MM.1S (cell line): ENCODE measurements at regions not wholly inside any gene's neighbourhood (a gene's known extent, or its start where the extent isn't known, plus 50 kb on each side); places are given as distances from the start of the nearest gene placed in this dataset.
"Not testable (repeated sequence)": the region's sequence is repeated elsewhere in the genome, so short reads cannot be mapped to it uniquely, and the experiment has no call there.

Experiments used
- DNase-seq: peaks from one replicate; pipeline ENCODE4 v3.0.0-alpha.2; 2015
- H2AFZ ChIP-seq: fragments of 300-600 bp; sonication (generic); 2 replicates; pipeline ENCODE4 v1.6.0; 2016; ENCODE audit warnings: antibody characterized with exemption, low read length
- H3F3A ChIP-seq: fragments of 300-600 bp; sonication (generic); 2 replicates; pipeline ENCODE4 v1.6.1; 2016; ENCODE audit warnings: mild to moderate bottlenecking, antibody characterized with exemption, low read length, moderate library complexity, mixed read lengths; ENCODE audit not compliant: insufficient read depth
- H3K27ac ChIP-seq: fragments of 300-600 bp; sonication (generic); 2 replicates; pipeline ENCODE4 v1.5.1; 2016; ENCODE audit warnings: mild to moderate bottlenecking, low read length
- H3K27me3 ChIP-seq: fragments of 300-600 bp; sonication (generic); replicated peaks from 2 replicates; pipeline ENCODE4 v1.6.0; 2016; ENCODE audit warnings: low read length; ENCODE audit not compliant: insufficient read depth
- H3K36me3 ChIP-seq: fragments of 300-600 bp; sonication (generic); replicated peaks from 2 replicates; pipeline ENCODE4 v1.6.1; 2016; ENCODE audit warnings: mild to moderate bottlenecking, low read length, mixed read lengths; ENCODE audit not compliant: insufficient read depth
- H3K4me1 ChIP-seq: fragments of 300-600 bp; sonication (generic); 2 replicates; pipeline ENCODE4 v1.6.1; 2016; ENCODE audit warnings: low read length, mixed read lengths
- H3K4me2 ChIP-seq: fragments of 300-600 bp; sonication (generic); 2 replicates; pipeline ENCODE4 v1.6.0; 2016; ENCODE audit warnings: low read depth, low read length
- H3K4me3 ChIP-seq: fragments of 300-600 bp; sonication (generic); 2 replicates; pipeline ENCODE4 v1.5.1; 2016; ENCODE audit warnings: low read length, mixed read lengths
- H3K79me2 ChIP-seq: fragments of 300-600 bp; sonication (generic); 2 replicates; pipeline ENCODE4 v1.6.1; 2016; ENCODE audit warnings: mixed run types, low read length, mixed read lengths
- H3K9ac ChIP-seq: fragments of 300-600 bp; sonication (generic); 2 replicates; pipeline ENCODE4 v1.6.1; 2016; ENCODE audit warnings: low read length, mixed read lengths
- H3K9me2 ChIP-seq: fragments of 300-600 bp; sonication (generic); replicated peaks from 2 replicates; pipeline ENCODE4 v1.6.1; 2016; ENCODE audit warnings: mild to moderate bottlenecking, low read length, mixed read lengths; ENCODE audit not compliant: insufficient read depth
- H3K9me3 ChIP-seq: fragments of 300-600 bp; sonication (generic); replicated peaks from 2 replicates; pipeline ENCODE4 v1.6.1; 2016; ENCODE audit warnings: mild to moderate bottlenecking, low read length, mixed read lengths; ENCODE audit not compliant: insufficient read depth
- H4K20me1 ChIP-seq: fragments of 300-600 bp; sonication (generic); 2 replicates; pipeline ENCODE4 v1.6.1; 2016; ENCODE audit warnings: mild to moderate bottlenecking, low read length, moderate library complexity, mixed read lengths; ENCODE audit not compliant: insufficient read depth
- EZH2 ChIP-seq: fragments of 300-600 bp; sonication (generic); optimal IDR thresholded peaks from 2 replicates; pipeline ENCODE3; 2017; ENCODE audit warnings: low read depth, mild to moderate bottlenecking, antibody characterized with exemption, low read length, mixed read lengths
- EZH2phosphoT487 ChIP-seq: fragments of 300-600 bp; sonication (generic); IDR thresholded peaks from 2 replicates; pipeline ENCODE4 v1.6.1; 2018; ENCODE audit warnings: antibody characterized with exemption, low read length
- TF ChIP-seq, protein P1 (sequence below): fragments of 300-600 bp; sonication (generic); IDR thresholded peaks from 2 replicates; pipeline ENCODE4 v1.5.1; 2016; ENCODE audit warnings: antibody characterized with exemption, low read length, mixed read lengths

DNA sequence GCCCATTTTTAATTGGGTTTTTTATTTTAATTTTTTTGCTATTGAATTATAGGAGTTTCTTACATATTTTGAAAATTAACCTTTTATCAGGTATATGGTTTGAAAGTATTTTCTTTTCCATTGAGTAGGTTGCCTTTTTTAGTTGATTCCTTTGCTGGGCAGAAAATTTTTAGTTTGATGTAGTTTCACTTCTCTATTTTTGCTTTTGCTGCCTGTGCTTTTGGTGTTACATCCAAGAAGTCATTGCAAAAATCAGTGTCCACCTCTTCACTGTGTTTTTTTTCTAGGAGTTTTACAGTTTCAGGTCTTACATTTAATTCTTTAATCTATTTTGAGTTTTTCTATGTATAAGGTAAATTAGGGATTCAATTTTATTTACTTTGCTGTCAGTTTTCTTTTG, 129.8 kb upstream of the FERD3L start:
- H3K27me3 ChIP-seq = no peaks in the 10 kb centered on the region
- H3K79me2 ChIP-seq = no peaks in the 10 kb centered on the region
- no peak overlapping the region for H2AFZ ChIP-seq
- H3F3A ChIP-seq = no peaks in the 10 kb centered on the region
- no peaks in the 10 kb centered on the region for H4K20me1 ChIP-seq
- H3K9me2 ChIP-seq = no peaks in the 10 kb centered on the region
- DNase-seq = peak; percentile 23
- no peaks in the 10 kb centered on the region for H3K36me3 ChIP-seq
- no peaks in the 10 kb centered on the region for H3K4me1 ChIP-seq
- TF ChIP-seq EZH2 = no peak
- no peak for TF ChIP-seq EZH2phosphoT487
- TF ChIP-seq, protein P1, sequence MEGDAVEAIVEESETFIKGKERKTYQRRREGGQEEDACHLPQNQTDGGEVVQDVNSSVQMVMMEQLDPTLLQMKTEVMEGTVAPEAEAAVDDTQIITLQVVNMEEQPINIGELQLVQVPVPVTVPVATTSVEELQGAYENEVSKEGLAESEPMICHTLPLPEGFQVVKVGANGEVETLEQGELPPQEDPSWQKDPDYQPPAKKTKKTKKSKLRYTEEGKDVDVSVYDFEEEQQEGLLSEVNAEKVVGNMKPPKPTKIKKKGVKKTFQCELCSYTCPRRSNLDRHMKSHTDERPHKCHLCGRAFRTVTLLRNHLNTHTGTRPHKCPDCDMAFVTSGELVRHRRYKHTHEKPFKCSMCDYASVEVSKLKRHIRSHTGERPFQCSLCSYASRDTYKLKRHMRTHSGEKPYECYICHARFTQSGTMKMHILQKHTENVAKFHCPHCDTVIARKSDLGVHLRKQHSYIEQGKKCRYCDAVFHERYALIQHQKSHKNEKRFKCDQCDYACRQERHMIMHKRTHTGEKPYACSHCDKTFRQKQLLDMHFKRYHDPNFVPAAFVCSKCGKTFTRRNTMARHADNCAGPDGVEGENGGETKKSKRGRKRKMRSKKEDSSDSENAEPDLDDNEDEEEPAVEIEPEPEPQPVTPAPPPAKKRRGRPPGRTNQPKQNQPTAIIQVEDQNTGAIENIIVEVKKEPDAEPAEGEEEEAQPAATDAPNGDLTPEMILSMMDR = no peak
- no peak overlapping the region for H3K4me3 ChIP-seq
- H3K27ac ChIP-seq = no peak overlapping the region
- no peak overlapping the region for H3K4me2 ChIP-seq
- no peaks in the 10 kb centered on the region for H3K9me3 ChIP-seq
- no peak overlapping the region for H3K9ac ChIP-seq

GRCh38 chr7:19272329-19272728, 127.1 kb upstream of the FERD3L start:
- not testable (repeated sequence) for H3K36me3 ChIP-seq, H4K20me1 ChIP-seq, H3K27me3 ChIP-seq, H3K79me2 ChIP-seq, H3K4me3 ChIP-seq, H2AFZ ChIP-seq, H3K4me1 ChIP-seq, DNase-seq, H3K9me3 ChIP-seq, H3K27ac ChIP-seq, H3K9me2 ChIP-seq, H3K9ac ChIP-seq, H3K4me2 ChIP-seq, H3F3A ChIP-seq

- no peaks in the 10 kb centered on the region for H3K4me1 ChIP-seq
- H3K79me2 ChIP-seq = no peaks in the 10 kb centered on the region
- H3K36me3 ChIP-seq = no peaks in the 10 kb centered on the region
- H4K20me1 ChIP-seq = no peaks in the 10 kb centered on the region
- H3K9me2 ChIP-seq = no peaks in the 10 kb centered on the region
- no peak overlapping the region for H2AFZ ChIP-seq
- H3K9ac ChIP-seq = no peak overlapping the region
- TF ChIP-seq EZH2 (no peak), EZH2phosphoT487 (no peak)
- TF ChIP-seq, protein P1 = no peak
- no peak overlapping the region for H3K4me2 ChIP-seq
- H3K27ac ChIP-seq = no peak overlapping the region
- H3K4me3 ChIP-seq = no peak overlapping the region
- no peaks in the 10 kb centered on the region for H3K27me3 ChIP-seq
- no peaks in the 10 kb centered on the region for H3F3A ChIP-seq
- DNase-seq = no peak
- no peaks in the 10 kb centered on the region for H3K9me3 ChIP-seq
These were observed 124.1 kb upstream of the FERD3L start for GRCh38 chr7:19269301-19269700.

DNA sequence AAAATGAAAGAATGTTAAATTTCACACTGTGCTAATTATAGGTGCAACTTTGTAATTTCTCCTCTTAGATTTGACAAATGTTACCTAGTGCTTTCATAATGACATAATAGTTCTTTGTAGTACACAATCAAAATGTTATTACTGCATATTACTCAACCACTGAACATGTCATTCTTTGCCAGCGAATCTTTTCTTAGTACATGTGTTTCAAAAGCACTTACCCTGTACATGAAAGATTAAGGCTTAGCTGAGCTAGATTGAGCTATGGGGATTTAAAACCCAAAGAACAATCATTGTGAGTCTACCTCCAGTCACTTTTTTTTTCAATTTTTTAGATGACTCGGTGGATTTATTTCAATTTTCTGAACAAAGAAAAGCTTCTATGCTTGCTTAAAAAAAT, 123.5 kb upstream of the FERD3L start:
- no peaks in the 10 kb centered on the region for H3K9me3 ChIP-seq
- H3K79me2 ChIP-seq = no peaks in the 10 kb centered on the region
- H3K4me3 ChIP-seq = no peak overlapping the region
- TF ChIP-seq EZH2 (no peak), EZH2phosphoT487 (no peak)
- TF ChIP-seq, protein P1 = no peak
- no peak overlapping the region for H3K9ac ChIP-seq
- no peaks in the 10 kb centered on the region for H3K4me1 ChIP-seq
- no peaks in the 10 kb centered on the region for H3F3A ChIP-seq
- H2AFZ ChIP-seq = no peak overlapping the region
- H3K9me2 ChIP-seq = no peaks in the 10 kb centered on the region
- H3K36me3 ChIP-seq = no peaks in the 10 kb centered on the region
- H4K20me1 ChIP-seq = no peaks in the 10 kb centered on the region
- no peak overlapping the region for H3K4me2 ChIP-seq
- no peak for DNase-seq
- no peaks in the 10 kb centered on the region for H3K27me3 ChIP-seq
- H3K27ac ChIP-seq = no peak overlapping the region
